ENCODE measurements at regions not wholly inside any gene's neighbourhood (a gene's known extent, or its start where the extent isn't known, plus 50 kb on each side); places are given as distances from the start of the nearest gene placed in this dataset.

DNA sequence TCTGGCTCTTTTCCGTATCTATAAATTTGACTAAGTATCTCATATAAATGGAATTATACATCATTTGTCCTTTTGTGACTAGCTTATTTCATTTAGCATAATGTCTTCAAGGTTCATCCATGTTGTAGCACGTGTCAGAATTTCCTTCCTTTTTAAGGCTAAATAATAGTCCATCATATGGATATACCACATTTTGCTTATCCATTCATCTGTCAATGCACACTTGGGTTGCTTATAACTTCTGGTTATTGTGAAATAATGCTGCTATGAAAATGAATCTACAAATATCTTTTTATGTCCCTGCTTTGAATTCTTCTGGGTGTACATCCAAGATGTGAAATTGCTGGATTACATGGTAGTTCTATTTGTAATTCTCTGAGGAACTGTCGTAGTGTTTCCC, 119.6 kb downstream of the RHOU start:
- TF ChIP-seq, protein P1, sequence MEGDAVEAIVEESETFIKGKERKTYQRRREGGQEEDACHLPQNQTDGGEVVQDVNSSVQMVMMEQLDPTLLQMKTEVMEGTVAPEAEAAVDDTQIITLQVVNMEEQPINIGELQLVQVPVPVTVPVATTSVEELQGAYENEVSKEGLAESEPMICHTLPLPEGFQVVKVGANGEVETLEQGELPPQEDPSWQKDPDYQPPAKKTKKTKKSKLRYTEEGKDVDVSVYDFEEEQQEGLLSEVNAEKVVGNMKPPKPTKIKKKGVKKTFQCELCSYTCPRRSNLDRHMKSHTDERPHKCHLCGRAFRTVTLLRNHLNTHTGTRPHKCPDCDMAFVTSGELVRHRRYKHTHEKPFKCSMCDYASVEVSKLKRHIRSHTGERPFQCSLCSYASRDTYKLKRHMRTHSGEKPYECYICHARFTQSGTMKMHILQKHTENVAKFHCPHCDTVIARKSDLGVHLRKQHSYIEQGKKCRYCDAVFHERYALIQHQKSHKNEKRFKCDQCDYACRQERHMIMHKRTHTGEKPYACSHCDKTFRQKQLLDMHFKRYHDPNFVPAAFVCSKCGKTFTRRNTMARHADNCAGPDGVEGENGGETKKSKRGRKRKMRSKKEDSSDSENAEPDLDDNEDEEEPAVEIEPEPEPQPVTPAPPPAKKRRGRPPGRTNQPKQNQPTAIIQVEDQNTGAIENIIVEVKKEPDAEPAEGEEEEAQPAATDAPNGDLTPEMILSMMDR (IDR thresholded peaks at IDR 0.05), result no peak
- no peak for TF ChIP-seq POLR2A (IDR thresholded peaks at IDR 0.05)
